A549 (cell line): ENCODE measurements at regions not wholly inside any gene's neighbourhood (a gene's known extent, or its start where the extent isn't known, plus 50 kb on each side); places are given as distances from the start of the nearest gene placed in this dataset.

Source experiments
- CTCF ChIP-seq: fragments of >200 bp; sonication (Bioruptor Twin); formaldehyde crosslinking; IDR thresholded peaks from 3 replicates; pipeline ENCODE4 v1.5.1; 2016
- EP300 ChIP-seq, 2 experiments: fragments of >200 bp; sonication (Bioruptor Twin); formaldehyde crosslinking; IDR thresholded peaks; 2 replicates in 1 of 2; 3 replicates in 1 of 2; pipeline ENCODE4 v1.6.1; 2016 to 2017
- NR3C1 ChIP-seq: fragments of >200 bp; sonication (Bioruptor Twin); formaldehyde crosslinking; IDR thresholded peaks from 3 replicates; pipeline ENCODE4 v1.6.1; 2017
- POLR2A ChIP-seq: IDR thresholded peaks from 2 replicates; pipeline ENCODE4 v1.6.1; 2012; ENCODE audit warnings: mild to moderate bottlenecking, low read length

DNA sequence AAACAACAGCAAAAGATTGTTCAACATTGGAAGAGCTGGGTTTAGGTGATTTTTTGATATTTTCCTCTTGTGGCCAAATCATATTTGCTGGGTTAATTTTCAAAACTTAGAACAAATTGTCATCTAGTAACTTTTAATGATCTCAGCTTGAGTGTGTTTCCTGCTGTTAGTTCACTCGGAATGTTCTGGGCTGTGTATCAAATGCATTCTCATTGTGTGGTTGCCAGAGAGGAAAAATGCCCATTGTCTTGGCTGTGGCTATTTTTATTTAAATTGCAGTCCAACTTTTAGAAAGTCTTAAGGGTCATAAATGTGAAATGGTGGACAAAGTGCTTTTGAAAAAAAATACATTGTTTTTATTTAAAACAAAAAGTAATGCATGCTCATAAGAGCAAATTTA is 542.0 kb downstream of the TNS3 start:
- TF ChIP-seq POLR2A (no peak), EP300 (IDR thresholded peaks at IDR 0.05) (no peak), NR3C1 (no peak), CTCF (no peak)
